H1 (cell line): ENCODE measurements at regions not wholly inside any gene's neighbourhood (a gene's known extent, or its start where the extent isn't known, plus 50 kb on each side); places are given as distances from the start of the nearest gene placed in this dataset.

Source experiments
- BRCA1 ChIP-seq: IDR thresholded peaks from 2 replicates; pipeline ENCODE4 v1.6.1; 2012; ENCODE audit warnings: low read depth, low read length, improper control_type of control experiment
- CEBPB ChIP-seq: IDR thresholded peaks from 2 replicates; pipeline ENCODE4 v1.6.1; 2012; ENCODE audit warnings: low read depth, low read length
- CHD1 ChIP-seq: IDR thresholded peaks from 2 replicates; pipeline ENCODE4 v1.6.1; 2012; ENCODE audit warnings: low read depth, low read length, improper control_type of control experiment
- CHD7 ChIP-seq: fragments of 300-600 bp; sonication (generic); IDR thresholded peaks from 2 replicates; pipeline ENCODE4 v1.7.1; 2012; ENCODE audit warnings: low read length, moderate library complexity, mild to moderate bottlenecking, inconsistent platforms; ENCODE audit not compliant: insufficient replicate concordance
- CREB1 ChIP-seq: IDR thresholded peaks from 2 replicates; pipeline ENCODE4 v1.6.1; 2012; ENCODE audit warnings: inconsistent platforms
- EP300 ChIP-seq, 2 experiments: IDR thresholded peaks; 1 replicate in 1 of 2; 2 replicates in 1 of 2; pipeline ENCODE4 v1.6.1; 2011 to 2012; ENCODE audit warnings: low read depth in 2 of 2, low read length in 2 of 2, mild to moderate bottlenecking in 2 of 2, borderline replicate concordance in 1 of 2, inconsistent platforms in 1 of 2, moderate library complexity in 1 of 2
- HDAC2 ChIP-seq, 2 experiments: fragments of 300-600 bp in 1 of 2; sonication (generic) in 1 of 2; IDR thresholded peaks; 2 replicates each; pipeline ENCODE4 v1.6.1; 2011 to 2012; ENCODE audit warnings: low read depth in 2 of 2, low read length in 2 of 2, mild to moderate bottlenecking in 2 of 2, moderate library complexity in 2 of 2, borderline replicate concordance in 1 of 2, inconsistent platforms in 1 of 2
- MAFK ChIP-seq: IDR thresholded peaks from 2 replicates; pipeline ENCODE4 v1.6.1; 2012; ENCODE audit warnings: low read depth, mild to moderate bottlenecking, improper control_type of control experiment, low read length
- NRF1 ChIP-seq: IDR thresholded peaks from 2 replicates; pipeline ENCODE4 v1.6.1; 2011; ENCODE audit warnings: mild to moderate bottlenecking, low read depth, low read length, improper control_type of control experiment
- SIX5 ChIP-seq: IDR thresholded peaks from 2 replicates; pipeline ENCODE4 v1.6.1; 2011; ENCODE audit warnings: mild to moderate bottlenecking, low read depth, low read length
- SP1 ChIP-seq: IDR thresholded peaks from 2 replicates; pipeline ENCODE4 v1.6.1; 2011; ENCODE audit warnings: low read depth, low read length
- SP4 ChIP-seq: IDR thresholded peaks from 2 replicates; pipeline ENCODE4 v1.6.1; 2012; ENCODE audit warnings: low read length, inconsistent platforms
- TAF1 ChIP-seq: IDR thresholded peaks from 2 replicates; pipeline ENCODE4 v1.6.1; 2011; ENCODE audit warnings: mild to moderate bottlenecking, low read depth, low read length
- YY1 ChIP-seq: IDR thresholded peaks from 2 replicates; pipeline ENCODE4 v1.6.1; 2011; ENCODE audit warnings: low read depth, mild to moderate bottlenecking, low read length

- TF ChIP-seq CHD7 (no peak), CHD1 (no peak), SIX5 (no peak), SP4 (no peak), YY1 (no peak), MAFK (no peak), NRF1 (no peak), HDAC2 (IDR thresholded peaks at IDR 0.05; ENCODE audit: borderline replicate concordance in 1 of 2, low read depth in 2 of 2, low read length in 2 of 2) (no peak), BRCA1 (no peak), TAF1 (no peak), SP1 (no peak), EP300 (IDR thresholded peaks at IDR 0.05; ENCODE audit: borderline replicate concordance in 1 of 2, low read depth in 2 of 2, low read length in 2 of 2) (no peak), CEBPB (no peak), CREB1 (no peak)
- TF ChIP-seq, all 59 proteins: peak for 0
Measured at GRCh38 chr17:62882878-62883277, 74.8 kb upstream of the MARCHF10 start (continued).
